ENCODE measurements at regions not wholly inside any gene's neighbourhood (a gene's known extent, or its start where the extent isn't known, plus 50 kb on each side); places are given as distances from the start of the nearest gene placed in this dataset.

- intact Hi-C loops (cut with DNase I; ENCODE audit: low total_unique reads), result no loop called here
- H3K9me3 ChIP-seq, result no peaks in the 10 kb centered on the region
- no peaks in the 10 kb centered on the region for H3K27me3 ChIP-seq (replicated peaks in 1 of 7)
- H3K4me1 ChIP-seq, result no peaks in the 10 kb centered on the region
- no peaks in the 10 kb centered on the region for H3K36me3 ChIP-seq
- TF ChIP-seq, protein P1, sequence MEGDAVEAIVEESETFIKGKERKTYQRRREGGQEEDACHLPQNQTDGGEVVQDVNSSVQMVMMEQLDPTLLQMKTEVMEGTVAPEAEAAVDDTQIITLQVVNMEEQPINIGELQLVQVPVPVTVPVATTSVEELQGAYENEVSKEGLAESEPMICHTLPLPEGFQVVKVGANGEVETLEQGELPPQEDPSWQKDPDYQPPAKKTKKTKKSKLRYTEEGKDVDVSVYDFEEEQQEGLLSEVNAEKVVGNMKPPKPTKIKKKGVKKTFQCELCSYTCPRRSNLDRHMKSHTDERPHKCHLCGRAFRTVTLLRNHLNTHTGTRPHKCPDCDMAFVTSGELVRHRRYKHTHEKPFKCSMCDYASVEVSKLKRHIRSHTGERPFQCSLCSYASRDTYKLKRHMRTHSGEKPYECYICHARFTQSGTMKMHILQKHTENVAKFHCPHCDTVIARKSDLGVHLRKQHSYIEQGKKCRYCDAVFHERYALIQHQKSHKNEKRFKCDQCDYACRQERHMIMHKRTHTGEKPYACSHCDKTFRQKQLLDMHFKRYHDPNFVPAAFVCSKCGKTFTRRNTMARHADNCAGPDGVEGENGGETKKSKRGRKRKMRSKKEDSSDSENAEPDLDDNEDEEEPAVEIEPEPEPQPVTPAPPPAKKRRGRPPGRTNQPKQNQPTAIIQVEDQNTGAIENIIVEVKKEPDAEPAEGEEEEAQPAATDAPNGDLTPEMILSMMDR (IDR thresholded peaks at IDR 0.05 in 8 of 11, conservative IDR thresholded peaks at IDR 0.05 in 3 of 11), result no peak
- TF ChIP-seq POLR2A (IDR thresholded peaks at IDR 0.05) (no peak), POLR2AphosphoS5 (IDR thresholded peaks at IDR 0.05) (no peak)
- 75 to 91% (median 80%) methylated on average over 3 of the region's 3 CpGs for WGBS, 5 donors
- no peak overlapping the region for H3K4me3 ChIP-seq
- H3K27ac ChIP-seq, result no peak overlapping the region
- DNase-seq, result no peak
Measured at GRCh38 chr18:6553234-6553900, 138.7 kb upstream of the L3MBTL4 start.

GRCh38 chr18:6557057-6557769 is 142.5 kb upstream of the L3MBTL4 start:
- intact Hi-C loops (cut with DNase I; ENCODE audit: low total_unique reads), result no loop called here
- 76 to 87% (median 81%) methylated on average over 16 to 18 of the region's 18 CpGs for WGBS, 5 donors
- Histone ChIP-seq H3K27me3 (replicated peaks in 1 of 7) (no peaks in the 10 kb centered on the region), H3K27ac (no peak overlapping the region), H3K9me3 (no peaks in the 10 kb centered on the region), H3K4me3 (no peak overlapping the region), H3K4me1 (no peaks in the 10 kb centered on the region), H3K36me3 (no peaks in the 10 kb centered on the region)
- TF ChIP-seq, protein P1 (IDR thresholded peaks at IDR 0.05 in 8 of 11, conservative IDR thresholded peaks at IDR 0.05 in 3 of 11), result no peak
- TF ChIP-seq POLR2A (IDR thresholded peaks at IDR 0.05) (no peak), POLR2AphosphoS5 (IDR thresholded peaks at IDR 0.05) (no peak)
- DNase-seq, result no peak

- no peak for DNase-seq
- no peaks in the 10 kb centered on the region for H3K4me1 ChIP-seq
- 75 to 86% (median 83%) methylated on average over 8 of the region's 8 CpGs for WGBS, 5 donors
- H3K4me3 ChIP-seq, result no peak overlapping the region
- no peak overlapping the region for H3K27ac ChIP-seq
- H3K36me3 ChIP-seq, result no peaks in the 10 kb centered on the region
- H3K27me3 ChIP-seq (replicated peaks in 1 of 7), result no peaks in the 10 kb centered on the region
- TF ChIP-seq POLR2A (IDR thresholded peaks at IDR 0.05) (no peak), POLR2AphosphoS5 (IDR thresholded peaks at IDR 0.05) (no peak)
- TF ChIP-seq, protein P1 (IDR thresholded peaks at IDR 0.05 in 8 of 11, conservative IDR thresholded peaks at IDR 0.05 in 3 of 11), result no peak
- H3K9me3 ChIP-seq, result no peaks in the 10 kb centered on the region
- intact Hi-C loops (cut with DNase I; ENCODE audit: low total_unique reads), result no loop called here
Measured at GRCh38 chr18:6557770-6558248, 143.1 kb upstream of the L3MBTL4 start.

GRCh38 chr18:6558446-6559156 is 143.9 kb upstream of the L3MBTL4 start:
- 64 to 75% (median 72%) methylated on average over 7 of the region's 7 CpGs for WGBS, 5 donors
- Histone ChIP-seq H3K27ac (no peak overlapping the region), H3K9me3 (no peaks in the 10 kb centered on the region), H3K4me1 (no peaks in the 10 kb centered on the region), H3K4me3 (no peak overlapping the region), H3K36me3 (no peaks in the 10 kb centered on the region), H3K27me3 (replicated peaks in 1 of 7) (no peaks in the 10 kb centered on the region)
- intact Hi-C loops (cut with DNase I; ENCODE audit: low total_unique reads), result no loop called here
- no peak for TF ChIP-seq POLR2A (IDR thresholded peaks at IDR 0.05)
- TF ChIP-seq POLR2AphosphoS5 (IDR thresholded peaks at IDR 0.05), result no peak
- TF ChIP-seq, protein P1 (IDR thresholded peaks at IDR 0.05 in 8 of 11, conservative IDR thresholded peaks at IDR 0.05 in 3 of 11), result no peak
- DNase-seq, result no peak
